ENCODE measurements at regions not wholly inside any gene's neighbourhood (a gene's known extent, or its start where the extent isn't known, plus 50 kb on each side); places are given as distances from the start of the nearest gene placed in this dataset.

- Histone ChIP-seq H3K4me1 (ENCODE audit: control insufficient read depth, extremely low read depth, insufficient read depth, low read length) (no peaks in the 10 kb centered on the region), H3K9me3 (ENCODE audit: control insufficient read depth, low read depth, low read length) (no peaks in the 10 kb centered on the region), H2AFZ (ENCODE audit: control insufficient read depth, low read length) (no peak overlapping the region), H3K27me3 (ENCODE audit: control insufficient read depth, extremely low read depth, insufficient read depth, low read length) (no peaks in the 10 kb centered on the region), H3K79me2 (ENCODE audit: control insufficient read depth, insufficient read depth, low read length) (no peaks in the 10 kb centered on the region), H3K9me1 (ENCODE audit: control insufficient read depth, extremely low read depth, insufficient read depth, low read length) (no peaks in the 10 kb centered on the region), H3K36me3 (ENCODE audit: control insufficient read depth in 2 of 2, extremely low read depth in 1 of 2, insufficient read depth in 2 of 2, low read length in 2 of 2) (no peaks in the 10 kb centered on the region), H3K4me2 (ENCODE audit: control insufficient read depth, extremely low read depth, insufficient read depth, low read depth, low read length) (no peak overlapping the region), H3K4me3 (ENCODE audit: control insufficient read depth in 2 of 3, extremely low read depth in 1 of 3, insufficient read depth in 2 of 3, low read depth in 1 of 3, low read length in 3 of 3) (no peak overlapping the region), H4K20me1 (ENCODE audit: control insufficient read depth, extremely low read depth, insufficient read depth, low read length) (no peaks in the 10 kb centered on the region), H3K9ac (ENCODE audit: control insufficient read depth, extremely low read depth, insufficient read depth, low read length) (no peak overlapping the region), H3K27ac (ENCODE audit: control insufficient read depth, insufficient read depth, low read length) (no peak overlapping the region)
- no peak for FAIRE-seq
- dilution Hi-C loops (cut with MboI; ENCODE audit: extremely low pct_ligation_motif_present, low sequenced_read_pairs), result no loop called here
- TF ChIP-seq EZH2 (IDR thresholded peaks at IDR 0.05; ENCODE audit: low read length) (no peak), CTCF (optimal IDR thresholded peaks at IDR 0.05 in 1 of 3, IDR thresholded peaks at IDR 0.05 in 1 of 3, conservative IDR thresholded peaks at IDR 0.05 in 1 of 3; ENCODE audit: extremely low read depth in 1 of 3, insufficient read depth in 2 of 3, low read length in 3 of 3) (no peak)
- DNase-seq (ENCODE audit: low read depth, low spot score), result no peak
These were observed 525.9 kb upstream of the ZFP42 start for GRCh38 chr4:187469627-187470026.

- Histone ChIP-seq H3K27ac (ENCODE audit: control insufficient read depth, insufficient read depth, low read length) (no peak overlapping the region), H3K9ac (ENCODE audit: control insufficient read depth, extremely low read depth, insufficient read depth, low read length) (no peak overlapping the region), H3K4me1 (ENCODE audit: control insufficient read depth, extremely low read depth, insufficient read depth, low read length) (no peaks in the 10 kb centered on the region), H3K4me2 (ENCODE audit: control insufficient read depth, extremely low read depth, insufficient read depth, low read depth, low read length) (no peak overlapping the region), H3K27me3 (ENCODE audit: control insufficient read depth, extremely low read depth, insufficient read depth, low read length) (no peaks in the 10 kb centered on the region), H4K20me1 (ENCODE audit: control insufficient read depth, extremely low read depth, insufficient read depth, low read length) (no peaks in the 10 kb centered on the region), H3K9me3 (ENCODE audit: control insufficient read depth, low read depth, low read length) (no peaks in the 10 kb centered on the region), H2AFZ (ENCODE audit: control insufficient read depth, low read length) (no peak overlapping the region), H3K9me1 (ENCODE audit: control insufficient read depth, extremely low read depth, insufficient read depth, low read length) (no peaks in the 10 kb centered on the region), H3K79me2 (ENCODE audit: control insufficient read depth, insufficient read depth, low read length) (no peaks in the 10 kb centered on the region), H3K36me3 (ENCODE audit: control insufficient read depth in 2 of 2, extremely low read depth in 1 of 2, insufficient read depth in 2 of 2, low read length in 2 of 2) (no peaks in the 10 kb centered on the region), H3K4me3 (ENCODE audit: control insufficient read depth in 2 of 3, extremely low read depth in 1 of 3, insufficient read depth in 2 of 3, low read depth in 1 of 3, low read length in 3 of 3) (no peak overlapping the region)
- FAIRE-seq, result no peak
- TF ChIP-seq EZH2 (IDR thresholded peaks at IDR 0.05; ENCODE audit: low read length) (no peak), CTCF (optimal IDR thresholded peaks at IDR 0.05 in 1 of 3, IDR thresholded peaks at IDR 0.05 in 1 of 3, conservative IDR thresholded peaks at IDR 0.05 in 1 of 3; ENCODE audit: extremely low read depth in 1 of 3, insufficient read depth in 2 of 3, low read length in 3 of 3) (no peak)
- DNase-seq (ENCODE audit: low read depth, low spot score), result no peak
- dilution Hi-C loops (cut with MboI; ENCODE audit: extremely low pct_ligation_motif_present, low sequenced_read_pairs), result no loop called here
These were observed 525.5 kb upstream of the ZFP42 start for GRCh38 chr4:187470061-187470460.
